Small intestine (tissue), 7 donors: ENCODE measurements at regions not wholly inside any gene's neighbourhood (a gene's known extent, or its start where the extent isn't known, plus 50 kb on each side); places are given as distances from the start of the nearest gene placed in this dataset.
"Not testable (repeated sequence)": the region's sequence is repeated elsewhere in the genome, so short reads cannot be mapped to it uniquely, and the experiment has no call there.

Experiments used
- DNase-seq, 2 donors: peaks; one replicate each; pipeline versions ENCODE4 v3.0.0 to v3.0.0-alpha.2; 2013
- FAIRE-seq: peaks from 2 replicates; lab custom pipeline; 2012; peaks lifted over from hg19 to GRCh38; lab: Jason Lieb, UNC
- H3K27ac ChIP-seq, 3 donors: one replicate each; pipeline ENCODE4 v1.5.1; 2013; ENCODE audit warnings: low read length in 2 of 3, mild to moderate bottlenecking in 2 of 3, control low read depth in 1 of 3, inconsistent platforms in 1 of 3, low read depth in 1 of 3, moderate library complexity in 1 of 3
- H3K27me3 ChIP-seq, 3 donors: one replicate each; pipeline ENCODE4 v1.6.1; 2013; ENCODE audit warnings: low read length in 3 of 3, inconsistent platforms in 1 of 3; ENCODE audit not compliant: control insufficient read depth in 3 of 3, insufficient read depth in 3 of 3
- H3K36me3 ChIP-seq, 3 donors: one replicate each; pipeline ENCODE4 v1.6.1; 2013; ENCODE audit warnings: low read length in 3 of 3, inconsistent platforms in 1 of 3, low read depth in 1 of 3, mild to moderate bottlenecking in 1 of 3, moderate library complexity in 1 of 3; ENCODE audit not compliant: control insufficient read depth in 3 of 3, insufficient read depth in 2 of 3
- H3K4me1 ChIP-seq, 3 donors: one replicate each; pipeline ENCODE4 v1.6.1; 2013; ENCODE audit warnings: low read length in 2 of 3, inconsistent platforms in 1 of 3, low read depth in 1 of 3, mild to moderate bottlenecking in 1 of 3, moderate library complexity in 1 of 3; ENCODE audit not compliant: control insufficient read depth in 3 of 3, insufficient read depth in 2 of 3
- H3K4me3 ChIP-seq, 3 donors: one replicate each; pipeline ENCODE4 v1.5.1; 2013; ENCODE audit warnings: low read length in 3 of 3, control low read depth in 1 of 3, inconsistent platforms in 1 of 3, low read depth in 1 of 3, mild to moderate bottlenecking in 1 of 3, moderate library complexity in 1 of 3
- H3K9me3 ChIP-seq, 2 donors: one replicate each; pipeline ENCODE4 v1.6.1; 2013; ENCODE audit warnings: low read depth in 1 of 2, low read length in 1 of 2; ENCODE audit not compliant: control insufficient read depth in 2 of 2, insufficient read depth in 1 of 2
- WGBS, 3 donors: extraction: QIAGEN DNeasy Blood & Tissue Kit; methylation state at CpG; one replicate each; pipeline ENCODE4 v1.1.7; 2013; 5-methylcytosine and 5-hydroxymethylcytosine counted together
- donor health status: healthy with polysubstance abuse.
- donor health status: control.
- donor health status: control.
- donor health status: Bipolar disorder and iron deficiency.
- donor health status: healthy.

DNA sequence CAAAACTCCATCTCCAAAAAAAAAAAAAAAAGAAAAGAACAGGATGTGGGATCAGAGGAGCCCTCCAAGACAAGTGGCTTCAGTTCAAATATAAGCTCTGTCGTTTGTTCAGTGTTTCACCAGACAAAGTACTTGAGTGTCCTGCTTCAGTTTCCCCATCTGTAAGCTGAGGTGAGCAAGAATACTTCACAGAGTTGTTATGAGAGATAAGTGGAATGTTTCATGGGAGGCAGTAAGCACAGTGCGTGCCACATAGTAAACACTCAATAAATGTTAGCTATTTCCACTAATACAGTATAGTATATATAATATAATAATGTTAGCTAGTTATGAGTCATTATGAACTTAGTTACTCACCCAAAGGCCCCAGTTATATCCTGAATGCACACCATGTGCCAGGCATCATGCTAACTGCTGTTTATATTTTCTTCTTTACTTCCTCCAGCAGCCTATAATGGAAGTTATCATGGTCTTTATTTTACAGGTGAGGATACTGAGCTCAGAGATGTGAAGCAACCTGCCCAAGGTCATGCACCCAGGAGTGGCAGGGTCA is 162.5 kb downstream of the NPIPA8 start:
- H3K9me3 ChIP-seq, H3K27ac ChIP-seq, H3K36me3 ChIP-seq, H3K4me1 ChIP-seq, DNase-seq, H3K27me3 ChIP-seq, H3K4me3 ChIP-seq, FAIRE-seq: not testable (repeated sequence)
- WGBS, 3 donors, result 44 to 65% (median 64%) methylated on average over 2 of the region's 2 CpGs

DNA sequence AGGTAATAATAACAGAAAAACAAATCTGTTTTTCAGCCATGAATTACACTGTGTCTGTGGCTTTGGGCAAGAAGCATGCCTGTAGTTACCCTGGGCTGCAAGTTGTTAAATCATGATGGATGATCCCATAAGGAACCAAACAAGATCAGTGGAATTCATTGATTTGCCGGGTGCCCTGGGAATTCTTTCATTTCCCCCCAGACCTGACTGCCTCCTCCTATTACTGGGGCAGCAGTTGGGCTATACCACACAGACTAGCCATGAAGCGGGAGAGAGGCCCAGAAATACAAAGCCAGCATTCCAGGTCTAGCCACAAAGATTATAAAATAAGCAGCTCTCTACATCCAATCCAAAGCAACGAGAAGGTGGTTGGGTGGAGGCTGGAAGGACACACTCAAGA is 174.2 kb downstream of the NPIPA8 start:
- not testable (repeated sequence) for H3K27me3 ChIP-seq, FAIRE-seq, H3K27ac ChIP-seq, DNase-seq, H3K4me3 ChIP-seq, H3K4me1 ChIP-seq, H3K36me3 ChIP-seq, H3K9me3 ChIP-seq
- 24 to 55% (median 29%) methylated on average over 2 to 3 of the region's 3 CpGs for WGBS, 3 donors

DNA sequence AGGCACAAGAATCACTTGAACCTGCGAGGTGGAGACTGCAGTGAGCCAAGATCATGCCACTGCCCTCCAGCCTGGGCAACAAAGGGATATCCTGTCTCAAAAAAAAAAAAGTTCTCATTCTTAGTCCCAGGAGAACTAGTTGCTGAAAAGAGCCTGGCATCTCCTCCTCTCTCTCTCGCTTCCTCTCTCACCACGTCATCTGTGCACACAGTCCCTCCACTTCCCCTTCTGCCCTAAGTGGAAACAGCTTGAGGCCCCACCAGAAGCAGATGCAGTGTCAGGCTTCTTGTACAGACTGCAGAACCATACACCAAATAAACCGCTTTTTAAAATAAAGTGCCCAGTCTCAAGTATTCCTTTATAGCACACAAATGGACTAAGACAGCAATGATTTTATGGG is 175.3 kb downstream of the NPIPA8 start:
- not testable (repeated sequence) for DNase-seq, H3K4me3 ChIP-seq, H3K27me3 ChIP-seq, H3K27ac ChIP-seq, FAIRE-seq, H3K4me1 ChIP-seq, H3K9me3 ChIP-seq, H3K36me3 ChIP-seq
- WGBS, 3 donors, result 71 to 75% (median 72%) methylated on average over 4 of the region's 4 CpGs

DNA sequence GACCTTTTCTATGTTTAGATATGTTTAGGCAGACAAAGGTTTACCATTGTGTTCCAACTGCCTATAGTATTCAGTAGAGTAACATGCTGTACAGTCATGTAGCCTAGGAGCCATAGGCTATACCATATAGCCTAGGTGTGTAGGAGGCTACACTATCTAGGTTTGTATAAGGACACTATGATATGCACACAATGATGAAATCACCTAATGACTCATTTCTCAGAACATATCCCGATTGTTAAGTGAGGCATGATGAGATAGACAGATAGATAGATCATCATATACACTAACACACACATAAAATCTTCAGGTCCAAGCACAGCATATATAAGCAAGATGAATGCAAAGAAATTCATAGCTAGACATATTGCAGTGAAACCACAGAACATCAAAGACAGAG is 177.4 kb downstream of the NPIPA8 start:
- FAIRE-seq, DNase-seq, H3K4me3 ChIP-seq, H3K27ac ChIP-seq, H3K4me1 ChIP-seq, H3K27me3 ChIP-seq, H3K9me3 ChIP-seq, H3K36me3 ChIP-seq: not testable (repeated sequence)
- 23 to 54% (median 41%) methylated on average over 1 of the region's 1 CpG for WGBS, 3 donors

DNA sequence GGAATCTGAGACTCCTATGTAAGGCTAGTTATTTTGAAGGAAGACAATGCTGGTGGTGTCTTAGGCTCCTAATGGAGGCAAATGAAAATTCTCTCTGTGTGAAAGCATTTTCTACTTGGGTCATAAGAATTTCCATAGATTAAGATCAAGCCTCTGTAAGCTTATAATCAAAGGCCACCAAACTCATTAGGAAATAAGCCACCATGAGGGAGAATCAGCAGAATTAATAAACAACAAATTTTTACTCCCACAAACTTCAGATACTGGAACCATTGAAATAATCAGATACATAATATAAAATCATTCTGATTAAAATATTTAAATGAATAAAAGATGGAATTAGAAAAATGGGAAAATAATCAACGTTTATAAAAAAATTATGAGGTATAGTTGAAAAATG is 178.7 kb downstream of the NPIPA8 start:
- 78 to 83% (median 78%) methylated on average over 1 of the region's 1 CpG for WGBS, 3 donors
- not testable (repeated sequence) for H3K9me3 ChIP-seq, H3K27ac ChIP-seq, H3K36me3 ChIP-seq, H3K4me3 ChIP-seq, DNase-seq, H3K4me1 ChIP-seq, H3K27me3 ChIP-seq, FAIRE-seq

DNA sequence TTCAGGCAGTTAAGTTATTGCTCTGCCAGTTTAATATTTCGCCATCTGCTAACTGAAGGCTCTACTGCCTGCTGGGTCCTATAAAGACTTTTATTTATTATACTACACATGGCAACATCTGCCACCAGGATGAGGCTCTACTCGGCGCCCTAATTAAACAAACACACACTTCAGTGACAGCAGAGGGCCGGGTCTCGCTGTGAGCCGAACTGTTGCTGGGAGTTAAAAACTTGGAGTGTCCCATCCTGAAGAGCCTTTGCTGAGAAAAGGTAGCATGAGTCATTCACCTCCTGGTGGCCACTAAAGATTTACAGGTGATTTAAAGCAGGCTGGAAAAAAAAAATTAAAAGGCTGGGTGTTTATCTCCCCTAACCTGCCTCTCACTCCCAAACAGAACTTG is 183.7 kb downstream of the NPIPA8 start:
- not testable (repeated sequence) for H3K27ac ChIP-seq, H3K36me3 ChIP-seq, H3K4me3 ChIP-seq, H3K27me3 ChIP-seq, DNase-seq, FAIRE-seq, H3K9me3 ChIP-seq, H3K4me1 ChIP-seq
- 28 to 50% (median 36%) methylated on average over 5 of the region's 6 CpGs for WGBS, 3 donors

DNA sequence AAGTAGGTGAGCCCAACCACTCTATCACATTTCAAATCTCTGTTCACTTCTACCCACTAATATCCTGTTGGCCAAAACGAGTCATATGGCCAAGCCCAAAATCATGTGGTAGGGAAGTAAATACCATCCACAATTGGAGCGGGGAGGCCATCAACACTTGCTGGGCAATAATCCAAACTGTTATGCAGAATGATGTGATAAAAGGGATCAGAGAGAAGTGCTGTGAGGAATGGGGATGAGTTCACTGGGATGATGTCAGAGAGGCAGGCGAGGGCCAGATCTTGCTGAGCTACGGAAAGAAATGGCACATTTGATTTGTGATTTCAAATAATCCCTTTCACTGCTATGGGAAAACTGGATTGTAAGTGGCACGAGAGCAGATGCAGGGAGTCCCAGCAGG is 188.4 kb downstream of the NPIPA8 start:
- not testable (repeated sequence) for H3K27me3 ChIP-seq, H3K4me1 ChIP-seq, H3K4me3 ChIP-seq, H3K36me3 ChIP-seq, DNase-seq, H3K27ac ChIP-seq, H3K9me3 ChIP-seq, FAIRE-seq
- WGBS, 3 donors, result no CpG with 5 or more reads among the region's 5 CpGs

DNA sequence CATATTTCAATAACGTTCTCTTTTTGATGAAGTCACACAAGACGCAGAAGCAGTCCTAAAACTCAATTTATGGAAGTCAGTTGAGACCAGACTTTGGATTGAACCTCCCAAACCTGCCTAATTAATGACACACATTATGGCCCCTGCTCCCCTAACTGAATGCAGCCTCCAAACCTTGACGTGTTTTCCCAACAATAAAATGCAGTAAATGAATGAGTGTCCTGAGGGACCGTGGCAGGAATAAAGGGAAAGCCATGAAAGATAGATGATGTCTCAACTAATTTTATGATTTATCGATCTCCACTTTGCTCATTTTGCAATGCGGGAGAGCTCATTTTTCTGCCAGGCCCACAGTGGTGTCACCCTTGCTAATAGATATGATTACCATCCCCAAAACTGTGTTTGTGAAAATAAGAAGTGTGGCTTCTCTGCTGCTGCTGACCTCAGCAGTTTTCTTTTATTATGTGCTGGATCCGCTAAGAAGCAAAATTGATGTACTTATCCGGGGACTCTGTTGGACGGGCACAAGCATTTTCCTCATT is 189.9 kb downstream of the NPIPA8 start:
- not testable (repeated sequence) for H3K27me3 ChIP-seq, H3K9me3 ChIP-seq, H3K36me3 ChIP-seq, FAIRE-seq, H3K27ac ChIP-seq, DNase-seq, H3K4me1 ChIP-seq, H3K4me3 ChIP-seq
- no CpG with 5 or more reads among the region's 9 CpGs for WGBS, 3 donors

DNA sequence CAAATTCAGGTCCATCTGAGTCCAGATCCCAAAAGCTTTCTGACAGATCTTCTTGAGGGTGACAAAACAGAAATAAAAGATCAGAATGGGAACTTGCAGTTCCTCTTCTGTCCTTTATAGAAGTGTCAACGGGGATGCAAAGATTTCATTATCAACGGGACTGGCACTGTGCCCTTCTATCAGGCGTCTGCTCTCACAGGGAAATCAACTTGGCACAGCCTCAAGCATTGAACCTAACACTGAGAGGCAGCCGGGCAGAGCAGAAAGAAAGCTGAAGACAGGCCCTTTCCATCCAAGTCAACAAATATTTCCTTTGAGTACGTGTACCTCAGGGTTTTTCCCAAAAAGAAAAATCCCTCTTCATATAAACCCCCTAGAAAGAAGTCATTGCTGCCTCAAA is 194.5 kb downstream of the NPIPA8 start:
- not testable (repeated sequence) for H3K9me3 ChIP-seq, H3K27ac ChIP-seq, DNase-seq, H3K4me1 ChIP-seq, H3K27me3 ChIP-seq, H3K36me3 ChIP-seq, H3K4me3 ChIP-seq, FAIRE-seq
- WGBS, 3 donors, result 50% methylated on average over 1 of the region's 5 CpGs; no CpG with 5 or more reads in 2 of the 3 donors
